Activated gamma-delta T cell treated with anti-CD3 and anti-CD28 coated beads, Interleukin-2, amount 50 U/mL, for 16 hours (primary cell): ENCODE measurements at regions not wholly inside any gene's neighbourhood (a gene's known extent, or its start where the extent isn't known, plus 50 kb on each side); places are given as distances from the start of the nearest gene placed in this dataset.

Experiments used
- DNase-seq: peaks from one replicate; pipeline ENCODE4 v3.0.0-alpha.2; 2020; ENCODE audit warnings: low read depth

DNA sequence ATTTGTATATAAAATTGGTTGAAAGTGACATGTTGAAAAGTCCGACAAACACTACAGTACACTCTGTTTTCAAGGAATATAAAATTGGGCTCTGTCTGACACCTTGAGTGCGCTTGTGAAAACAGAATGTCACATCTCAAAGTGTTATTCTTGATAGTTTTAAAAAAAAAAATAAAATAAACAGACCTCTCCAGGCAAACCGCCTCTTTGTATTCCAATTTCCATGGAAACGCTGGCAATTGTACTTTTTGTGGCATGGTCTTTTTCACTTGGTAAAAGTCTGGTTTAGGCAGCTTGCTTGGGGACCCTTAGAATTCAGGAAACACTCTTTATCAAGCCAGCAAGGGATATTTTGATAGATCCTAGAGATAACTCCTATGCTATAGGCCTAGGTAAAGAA is 302.5 kb downstream of the RAB28 start:
- no peak for DNase-seq

DNA sequence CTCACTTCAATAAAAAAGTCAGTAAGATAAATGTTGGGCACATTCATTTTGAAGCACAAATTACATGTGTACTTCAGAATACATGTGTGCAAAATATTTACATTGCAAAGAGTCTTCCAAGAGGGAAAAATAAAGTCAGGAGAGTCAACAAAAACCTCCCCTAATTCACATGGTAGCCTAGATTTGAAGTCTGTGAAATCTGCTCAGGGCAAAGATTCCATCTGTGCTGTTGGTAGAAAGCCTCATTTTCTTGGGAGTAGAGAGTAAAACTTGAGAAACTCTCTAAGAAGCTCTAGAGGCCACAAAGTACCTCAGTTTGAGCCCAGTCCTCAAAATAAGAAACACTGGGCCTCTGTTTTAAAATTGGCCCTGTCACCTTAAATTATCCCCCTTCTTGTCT is 303.4 kb downstream of the RAB28 start:
- DNase-seq = no peak

DNA sequence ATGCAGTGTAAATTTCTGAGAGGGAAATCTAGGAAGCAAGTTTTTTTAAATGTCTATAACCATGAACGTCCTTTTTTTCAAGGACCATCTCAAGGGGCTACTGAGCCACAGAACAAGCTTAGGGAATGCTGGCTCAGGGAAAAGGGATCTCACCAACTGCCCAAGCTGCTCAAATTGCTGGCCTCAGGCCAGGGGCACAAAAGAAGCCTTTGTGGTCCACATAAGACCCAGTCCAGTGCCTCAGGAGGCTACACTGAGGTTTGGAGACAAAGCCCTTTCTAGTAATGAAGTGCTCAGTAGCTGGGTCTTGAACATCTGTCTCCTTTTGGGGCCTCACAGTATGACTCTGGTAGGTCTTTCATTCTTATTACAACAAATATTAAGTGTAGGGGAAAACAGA is 305.5 kb downstream of the RAB28 start:
- no peak for DNase-seq

DNA sequence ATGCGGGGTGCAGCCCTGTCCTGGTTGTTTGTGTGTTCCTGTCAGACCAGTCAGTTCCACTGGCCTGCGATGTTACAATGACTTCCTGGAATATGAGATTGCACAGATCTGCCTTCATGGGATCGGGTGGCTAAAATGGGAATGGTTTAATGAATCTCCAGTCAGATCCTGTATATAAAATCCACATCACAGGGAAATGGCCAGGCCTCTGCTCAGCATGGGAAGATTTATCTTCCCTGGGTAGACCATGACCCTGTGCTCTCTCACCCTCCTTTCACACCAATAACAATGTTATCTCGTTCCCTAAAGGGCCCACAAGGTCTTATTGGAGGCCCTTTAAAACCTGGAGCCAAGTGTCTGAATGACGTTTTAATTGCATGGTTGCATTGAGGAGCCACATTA is 307.4 kb downstream of the RAB28 start:
- no peak for DNase-seq

DNA sequence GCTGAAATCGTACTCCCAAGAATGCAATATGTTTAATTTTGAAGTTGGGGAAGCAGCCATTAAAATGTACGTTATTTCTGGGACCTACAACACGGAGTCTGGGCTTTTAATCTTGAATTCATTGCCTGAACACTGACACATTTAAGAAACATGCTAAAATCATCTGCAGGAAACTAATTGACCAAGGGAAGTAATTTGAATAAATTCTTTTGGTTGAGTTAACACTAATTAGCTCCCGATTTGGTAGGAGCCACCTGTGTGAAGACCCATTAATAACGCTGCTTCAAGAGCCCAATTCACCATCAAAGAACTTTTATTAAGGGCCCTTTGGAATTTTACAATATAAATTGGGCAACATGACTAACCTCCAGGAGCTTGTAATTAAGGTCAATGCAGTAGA is 309.2 kb downstream of the RAB28 start:
- DNase-seq = no peak

DNA sequence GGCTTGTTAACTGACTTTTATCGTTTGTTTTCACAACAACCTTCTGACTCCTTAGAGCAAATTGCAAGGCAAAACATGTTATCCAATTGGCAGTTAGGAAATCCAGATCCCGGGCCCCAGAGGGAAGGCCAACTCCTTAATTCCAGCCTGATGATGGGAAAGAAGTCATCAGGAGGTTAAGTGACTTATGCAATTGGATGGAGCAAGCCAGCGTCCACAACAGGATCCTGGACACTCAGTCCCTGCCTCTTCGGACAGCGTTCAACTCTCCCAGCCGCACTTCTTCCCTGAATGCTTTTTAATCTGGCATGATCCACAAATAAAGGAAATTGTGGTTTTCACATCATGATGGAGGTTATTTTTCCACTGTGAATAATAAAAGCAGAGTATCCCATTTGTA is 310.1 kb downstream of the RAB28 start:
- no peak for DNase-seq

DNA sequence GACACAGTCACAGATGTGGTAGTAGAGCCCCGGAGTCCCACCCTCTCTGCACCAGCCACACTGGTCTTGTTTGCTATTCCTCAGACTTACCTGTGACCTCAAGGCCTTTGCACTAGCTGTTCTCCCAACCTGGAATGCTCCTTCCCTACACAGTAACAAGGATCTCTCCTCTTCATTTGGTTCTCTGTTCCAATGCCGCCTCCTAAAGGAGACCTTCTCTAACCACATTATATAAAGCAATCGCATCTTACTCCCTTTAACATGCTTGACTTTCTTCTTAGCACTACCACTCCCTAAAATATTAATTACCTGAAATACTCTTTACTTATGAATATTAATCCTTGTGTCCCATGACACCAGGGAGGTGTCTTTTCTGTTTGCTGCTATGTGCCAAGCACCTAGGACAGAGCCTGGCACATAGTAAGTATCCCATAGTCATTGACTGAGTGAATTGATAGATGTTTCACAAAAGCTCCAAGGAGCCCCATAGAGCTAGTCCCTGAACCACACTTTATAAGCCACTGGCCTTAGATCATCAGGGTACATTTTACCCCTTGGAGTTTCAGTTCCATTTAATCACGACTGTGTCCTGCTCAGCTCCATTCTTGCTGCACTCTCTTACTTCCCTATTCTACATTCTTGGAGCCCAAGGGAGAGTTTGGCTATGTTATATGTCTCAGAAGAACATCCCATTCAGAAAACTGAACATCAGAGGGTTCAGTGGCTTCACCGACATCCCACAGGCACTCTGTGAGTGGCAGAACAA is 312.7 kb downstream of the RAB28 start:
- DNase-seq = no peak

DNA sequence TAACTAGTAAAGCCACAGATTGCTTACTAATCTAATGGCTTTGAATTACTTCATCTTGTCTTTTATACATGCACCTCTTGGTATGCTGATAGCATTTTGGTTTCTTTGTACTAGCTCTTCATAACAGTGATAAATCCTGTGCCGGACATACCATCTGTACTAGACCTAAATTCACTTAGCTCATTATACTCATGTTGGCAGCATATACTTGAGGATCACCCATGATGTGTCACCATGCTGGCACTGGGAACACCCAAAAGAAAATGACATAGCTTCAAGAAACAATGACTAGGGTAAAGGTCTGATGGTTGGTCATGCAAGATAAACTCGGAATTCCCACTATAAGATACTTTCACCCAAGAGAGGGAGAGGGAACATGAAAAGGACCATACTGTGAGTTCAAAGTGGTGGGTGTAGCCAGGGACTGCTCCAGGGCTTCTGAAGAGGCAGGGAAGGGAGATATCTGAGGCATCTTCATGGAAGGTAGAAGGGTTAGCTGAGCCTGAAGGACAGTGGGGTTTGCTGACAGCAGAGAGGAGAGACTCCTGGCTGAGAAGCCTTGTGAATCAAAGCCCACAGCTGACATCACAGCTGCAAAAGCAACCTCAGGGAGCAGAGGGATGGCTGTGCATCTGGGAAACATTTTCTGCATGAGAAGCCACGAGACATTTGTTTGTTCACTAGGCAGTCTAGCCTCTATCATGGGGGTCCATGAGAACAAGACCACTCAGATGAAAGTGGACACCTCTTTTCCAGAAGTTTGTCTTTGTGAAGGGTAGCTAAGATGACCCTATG is 314.2 kb downstream of the RAB28 start:
- DNase-seq = no peak

DNA sequence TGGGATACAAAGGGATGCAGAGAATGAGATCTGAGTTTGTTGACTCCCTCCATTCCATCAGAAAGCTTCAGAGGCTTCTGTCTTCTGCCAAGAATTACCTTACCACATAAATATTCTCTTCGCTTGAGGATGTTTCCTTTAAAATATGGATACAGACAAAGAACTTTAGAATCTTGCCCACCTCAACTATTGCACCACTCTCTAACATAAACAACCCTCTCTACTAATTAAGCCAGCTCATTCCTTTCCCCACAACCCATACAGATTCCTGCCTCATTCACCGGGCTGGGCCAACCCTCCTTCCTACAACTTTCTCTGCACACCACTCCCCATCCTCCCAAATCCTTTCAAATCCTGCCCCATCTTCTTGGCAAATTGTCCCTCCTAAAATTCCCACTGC is 315.8 kb downstream of the RAB28 start:
- DNase-seq = no peak

DNA sequence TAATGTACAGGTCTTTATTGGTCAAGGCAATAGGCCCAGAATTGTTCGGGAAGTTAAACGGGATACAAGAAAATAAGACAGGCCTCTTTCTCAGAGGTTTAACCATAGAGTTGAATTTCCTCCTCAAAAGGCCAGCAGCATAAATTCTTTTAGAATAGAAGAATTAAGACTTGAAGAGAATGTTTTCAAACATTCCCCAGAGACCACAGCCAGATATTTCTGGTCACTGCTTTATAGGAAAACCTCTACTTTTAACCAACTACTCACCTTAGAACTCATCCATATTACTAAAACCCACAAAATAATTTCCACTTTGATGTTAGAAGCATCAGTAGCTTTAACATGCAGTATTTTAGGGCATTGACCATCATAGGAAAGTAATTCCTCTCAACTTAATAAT is 317.9 kb downstream of the RAB28 start:
- DNase-seq = no peak

DNA sequence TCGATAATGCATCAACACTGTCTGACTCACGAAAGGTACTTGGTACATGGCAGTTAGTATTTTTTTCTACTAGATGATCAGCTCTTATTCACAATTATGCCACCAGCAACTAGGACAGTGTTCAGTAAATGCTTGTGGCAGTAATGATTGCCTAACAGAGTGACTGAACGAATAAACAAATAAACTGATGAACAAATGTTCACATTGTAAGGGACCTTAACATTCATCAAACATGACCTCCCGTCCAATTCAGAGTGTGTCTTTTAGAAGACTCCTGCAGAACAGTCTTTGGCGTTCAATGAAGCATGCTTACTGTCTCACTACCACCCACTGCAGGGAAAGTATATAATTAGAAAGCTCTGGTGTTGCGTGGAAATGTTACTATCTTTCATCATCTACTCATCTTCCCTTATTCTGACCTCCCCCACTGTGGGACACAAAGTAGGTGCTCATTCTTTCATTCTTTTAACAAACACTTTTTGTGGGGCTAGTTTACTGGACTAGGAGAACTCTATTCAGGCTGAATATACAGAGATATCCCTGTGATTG is 319.3 kb downstream of the RAB28 start:
- no peak for DNase-seq

DNA sequence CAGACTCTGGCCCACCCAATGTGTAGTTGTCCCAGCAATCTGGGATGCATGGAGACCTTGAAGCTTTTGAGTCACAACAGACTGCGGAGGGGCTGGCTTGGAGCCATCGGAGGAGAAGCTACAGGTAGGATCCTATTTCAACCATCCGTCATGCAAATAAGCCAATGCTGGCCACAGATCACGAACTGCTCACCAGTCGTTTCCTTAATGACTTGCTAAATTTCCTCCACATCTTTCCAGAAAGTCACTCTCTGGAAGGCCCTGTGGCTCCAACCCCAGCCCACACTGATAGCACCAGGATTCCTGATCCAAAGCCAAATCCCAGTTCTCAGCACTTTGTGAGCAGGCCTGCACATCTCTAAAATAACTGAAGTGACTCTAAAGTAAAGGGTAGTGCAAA is 321.3 kb downstream of the RAB28 start:
- DNase-seq = no peak

DNA sequence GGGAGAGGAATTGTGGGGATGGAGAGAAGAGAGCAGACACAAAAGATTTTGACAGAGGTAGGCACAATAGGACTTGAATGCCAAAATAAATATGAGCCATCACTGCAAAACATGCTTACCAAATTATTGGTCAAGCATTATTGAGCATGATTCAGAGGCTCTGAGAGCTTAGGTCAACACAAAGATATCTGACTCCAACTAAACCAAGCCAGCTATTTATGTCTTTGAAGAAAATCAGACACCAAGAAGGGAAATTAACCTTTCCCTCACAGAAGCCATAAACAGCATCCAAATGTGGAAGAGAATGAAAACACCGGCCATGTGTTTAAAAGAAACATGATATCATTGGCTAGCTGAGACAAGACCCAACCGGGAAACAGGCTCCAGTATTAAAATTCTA is 323.2 kb downstream of the RAB28 start:
- no peak for DNase-seq

DNA sequence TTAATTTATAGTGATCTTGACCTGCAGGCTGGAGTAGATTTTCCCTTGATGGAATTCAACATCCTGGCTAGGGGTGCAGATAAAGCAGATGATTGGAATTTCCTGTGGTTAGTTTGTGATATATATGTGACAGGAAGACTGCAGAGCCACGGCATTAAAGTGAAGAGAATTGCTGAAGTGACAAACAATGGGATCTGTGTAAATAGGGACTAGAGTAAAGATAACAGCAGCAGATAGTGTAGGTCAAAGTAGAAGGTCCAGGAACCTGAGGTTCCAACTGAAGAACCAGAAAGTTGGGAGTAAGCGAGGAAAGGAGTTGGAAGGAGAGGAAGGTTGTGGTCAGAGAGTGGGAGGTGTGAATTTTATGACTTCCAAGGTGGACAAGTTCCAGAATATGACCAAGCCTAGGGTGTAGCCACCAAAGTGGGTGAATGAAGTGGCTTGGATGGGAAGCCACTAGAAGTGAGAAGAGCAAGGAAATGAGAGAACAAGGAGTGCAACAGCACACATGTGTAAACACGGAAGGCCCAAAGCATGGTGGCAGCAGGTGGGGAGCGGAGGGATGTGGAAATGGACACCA is 325.0 kb downstream of the RAB28 start:
- DNase-seq = no peak

DNA sequence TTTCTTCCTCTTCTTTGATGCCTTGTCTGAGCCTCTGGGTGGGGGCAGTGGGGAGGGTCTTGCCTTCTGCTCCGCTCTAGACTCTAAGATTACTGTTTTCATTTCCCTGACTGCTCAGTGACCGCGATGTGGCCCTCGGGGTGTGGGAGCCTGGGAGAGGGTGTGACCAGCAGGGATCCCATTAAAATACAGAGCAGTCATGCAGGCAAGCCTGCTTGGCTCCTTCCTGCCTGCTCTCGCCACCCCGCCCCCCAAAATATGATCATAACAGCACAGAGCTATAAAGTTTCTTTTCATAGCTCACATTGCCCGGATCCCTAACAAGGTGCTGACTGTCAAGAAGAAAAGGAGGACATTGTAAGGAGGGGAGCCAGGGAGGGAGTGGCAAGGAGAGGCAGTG is 332.9 kb downstream of the RAB28 start:
- no peak for DNase-seq

DNA sequence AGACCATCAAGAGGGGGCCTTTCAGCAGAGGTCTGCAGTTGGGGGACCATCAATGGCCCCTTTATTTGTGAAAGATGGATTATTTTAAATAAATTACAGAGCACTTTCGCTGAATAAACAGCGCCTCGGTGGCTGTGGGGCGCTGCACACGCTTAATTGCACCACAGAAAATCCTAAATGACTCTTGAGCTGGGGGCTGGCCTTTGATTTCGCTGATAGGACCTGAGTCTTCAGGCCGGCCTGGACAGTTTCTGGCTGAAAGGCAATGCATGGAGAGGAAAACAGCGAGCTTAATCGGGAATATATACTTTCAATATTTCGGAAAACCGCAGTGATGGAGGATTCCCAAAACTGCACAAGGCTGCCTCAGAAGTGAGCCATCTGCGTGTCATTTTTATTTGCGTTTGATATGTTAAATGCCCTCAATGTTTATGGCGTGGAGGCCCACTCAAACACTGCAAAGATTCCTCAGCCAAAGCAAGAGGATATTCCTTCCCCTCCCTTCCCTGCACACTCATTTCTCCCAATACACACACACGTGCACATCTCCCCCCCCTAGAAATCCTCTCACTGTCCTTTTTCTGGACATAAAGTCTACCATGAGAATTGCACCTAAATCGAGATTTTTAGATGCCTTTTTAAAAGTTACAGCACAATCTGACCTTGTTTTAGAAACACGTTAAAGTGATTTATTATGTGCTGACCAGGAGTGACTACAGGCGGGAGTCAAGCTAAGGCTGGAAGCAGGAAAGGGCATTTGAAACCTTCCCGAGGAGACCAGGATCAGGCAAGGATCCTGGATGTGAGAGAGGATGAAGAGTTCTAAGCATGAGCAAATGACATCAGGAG is 340.7 kb downstream of the RAB28 start:
- DNase-seq = no peak

DNA sequence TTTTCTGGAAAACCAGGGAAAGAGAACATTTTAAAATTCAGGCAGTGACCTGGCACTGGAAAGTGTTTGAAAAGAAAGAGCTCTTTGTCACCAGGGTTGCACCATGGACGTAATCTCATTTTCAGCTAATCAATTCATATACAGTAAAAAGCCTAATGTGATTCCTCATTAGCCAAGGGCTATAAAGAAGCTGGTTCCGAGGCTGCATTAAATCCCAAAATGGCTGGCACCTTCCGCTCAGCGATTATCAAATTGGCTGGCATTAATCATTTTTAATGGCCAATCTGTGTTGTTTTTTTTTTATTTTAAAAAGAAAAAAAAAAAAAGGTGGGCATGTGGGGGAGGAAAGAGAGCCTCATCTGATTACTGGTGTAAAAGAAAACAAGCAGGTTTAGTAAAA is 341.4 kb downstream of the RAB28 start:
- DNase-seq = no peak

DNA sequence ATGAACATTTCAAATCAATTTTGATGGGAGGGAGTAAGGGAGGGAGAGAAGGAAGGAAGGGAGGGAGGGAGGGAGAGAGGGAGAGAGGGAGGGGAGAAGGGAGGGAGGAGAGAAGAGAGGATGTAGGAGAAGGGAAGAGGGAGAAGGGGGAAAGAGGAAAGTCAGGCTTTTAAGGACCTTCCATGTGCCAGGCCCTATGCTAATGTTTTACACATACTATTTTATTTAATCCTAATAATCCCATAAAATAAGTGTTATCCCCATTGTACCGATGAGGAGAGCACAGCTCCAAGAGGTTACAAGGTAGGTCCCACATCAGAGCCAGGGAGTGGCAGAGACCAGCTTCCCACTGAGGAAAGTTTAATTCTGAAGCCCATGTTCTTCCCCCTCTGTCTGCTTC is 341.9 kb downstream of the RAB28 start:
- no peak for DNase-seq

DNA sequence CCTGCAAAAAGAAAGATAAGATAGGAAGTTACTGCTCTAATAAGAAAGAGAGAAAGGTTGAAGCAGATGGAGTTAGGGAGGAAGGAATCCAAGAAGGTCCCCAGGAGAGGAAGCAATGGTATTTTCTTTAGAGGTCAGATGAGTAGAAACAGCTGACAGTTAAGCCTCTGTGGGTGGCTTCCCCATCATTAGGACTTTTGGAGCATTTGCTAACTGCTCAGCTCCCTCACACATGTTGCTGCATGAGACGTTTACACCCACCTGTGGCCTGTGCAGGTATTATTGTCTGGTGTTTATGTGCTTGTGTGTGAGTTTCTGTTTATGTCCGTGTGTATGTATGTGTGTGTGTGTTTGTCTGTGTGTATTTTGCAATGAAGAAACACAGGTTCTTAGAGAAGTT is 346.8 kb downstream of the RAB28 start:
- no peak for DNase-seq

DNA sequence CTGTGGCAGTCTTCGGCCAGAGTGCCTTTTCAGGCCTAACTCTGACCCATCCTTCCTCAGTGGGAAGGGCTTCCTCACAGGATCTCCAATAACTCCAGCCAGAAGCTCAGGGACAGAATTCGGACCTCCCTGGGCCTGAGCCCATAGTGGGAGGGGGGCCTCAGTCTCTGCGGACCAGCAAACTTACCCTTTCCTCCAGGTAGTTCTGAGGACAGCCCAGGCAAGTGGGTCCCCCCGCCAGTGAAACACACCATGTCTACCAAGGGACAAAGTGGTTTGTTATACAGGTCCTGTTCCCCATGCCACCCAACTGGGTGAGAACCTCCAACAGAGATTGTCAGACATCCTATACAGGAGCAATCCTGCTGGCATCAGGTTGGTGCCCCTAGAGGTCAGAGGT is 350.4 kb downstream of the RAB28 start:
- DNase-seq = no peak

DNA sequence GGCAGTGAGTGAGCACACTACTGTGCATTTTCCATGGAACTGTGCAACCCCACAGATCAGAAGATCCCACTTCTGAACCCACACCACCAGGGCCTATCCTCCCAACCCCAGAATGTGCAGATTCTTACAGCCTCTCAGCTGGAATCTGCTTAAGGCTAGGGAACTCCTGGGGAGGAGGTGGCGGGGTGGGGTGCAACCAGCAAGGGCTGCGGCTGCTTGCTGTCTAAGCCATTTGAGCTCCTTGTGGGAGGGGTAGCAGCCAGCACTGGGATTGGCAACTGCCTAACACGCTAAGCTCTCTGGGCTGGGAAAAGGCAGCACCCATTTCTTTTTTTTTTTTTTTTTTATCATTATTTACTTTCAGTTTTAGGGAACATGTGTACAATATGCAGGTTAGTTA is 353.3 kb downstream of the RAB28 start:
- DNase-seq = no peak

DNA sequence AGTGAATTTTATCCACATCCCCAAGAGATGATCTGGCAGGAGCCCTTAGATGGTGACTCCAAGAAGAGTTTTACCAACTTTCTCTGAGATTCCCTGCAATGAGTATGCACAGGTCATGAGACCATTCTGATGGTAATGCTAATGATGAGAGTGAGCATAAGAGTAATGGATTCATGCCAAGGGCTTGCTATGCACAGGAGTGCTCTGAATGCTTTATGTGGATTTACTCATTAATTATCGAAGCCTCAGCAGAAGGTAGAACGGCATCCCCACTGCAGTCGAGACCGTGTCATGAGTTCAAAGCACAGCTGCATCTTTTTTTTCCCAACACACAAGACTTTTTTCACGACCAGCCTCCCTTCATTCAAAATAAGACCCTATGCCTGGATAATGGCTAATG is 355.0 kb downstream of the RAB28 start:
- no peak for DNase-seq
